A673 (cell line): ENCODE measurements at regions not wholly inside any gene's neighbourhood (a gene's known extent, or its start where the extent isn't known, plus 50 kb on each side); places are given as distances from the start of the nearest gene placed in this dataset.

ENCODE experiments used
- BruUV-seq: library from RNA; stranded (reverse); fragments of 400-500 nt; replicated peaks from 2 replicates; lab custom pipeline; 2021; lab: Mats Ljungman, UMichigan
- CTCF ChIA-PET: fragments of 300-600 bp; sonication (Branson Sonifier 250); formaldehyde crosslinking; loops from one replicate; lab custom pipeline; 2022; ENCODE audit warnings: antibody characterized with exemption; lab: Charles Lee
- POLR2A ChIA-PET: fragments of 300-600 bp; sonication (Branson Sonifier 250); formaldehyde crosslinking; loops from one replicate; lab custom pipeline; 2022; ENCODE audit warnings: antibody characterized with exemption; ENCODE audit not compliant: low non-redundant PET; lab: Charles Lee
- DNase-seq: peaks from one replicate; pipeline ENCODE4 v3.0.0-alpha.2; 2015; ENCODE audit warnings: low spot score
- H3K27ac ChIP-seq: fragments of 200-600 bp; sonication (generic); 2 replicates; pipeline ENCODE4 v1.5.1; 2016; ENCODE audit warnings: mixed run types, low read depth, mild to moderate bottlenecking, mixed read lengths, antibody characterized with exemption, low read length; ENCODE audit not compliant: poor library complexity, severe bottlenecking
- H3K27me3 ChIP-seq: fragments of 200-600 bp; sonication (generic); replicated peaks from 2 replicates; pipeline ENCODE4 v1.6.1; 2017; ENCODE audit warnings: mixed run types, low read depth, mild to moderate bottlenecking, mixed read lengths, antibody characterized with exemption, low read length; ENCODE audit not compliant: insufficient read depth, poor library complexity
- H3K36me3 ChIP-seq: fragments of 200-600 bp; sonication (generic); 2 replicates; pipeline ENCODE4 v1.6.1; 2016; ENCODE audit warnings: mixed run types, mild to moderate bottlenecking, mixed read lengths, antibody characterized with exemption, low read length; ENCODE audit not compliant: insufficient read depth, poor library complexity, severe bottlenecking
- H3K4me1 ChIP-seq: fragments of 200-600 bp; sonication (generic); 2 replicates; pipeline ENCODE4 v1.6.1; 2017; ENCODE audit warnings: mixed run types, mild to moderate bottlenecking, mixed read lengths, antibody characterized with exemption, low read length; ENCODE audit not compliant: insufficient read depth, poor library complexity, severe bottlenecking
- H3K4me3 ChIP-seq: fragments of 200-600 bp; sonication (generic); 2 replicates; pipeline ENCODE4 v1.5.1; 2016; ENCODE audit warnings: low read depth, mixed run types, mild to moderate bottlenecking, mixed read lengths, low read length; ENCODE audit not compliant: poor library complexity, severe bottlenecking
- H3K9me3 ChIP-seq: fragments of 200-600 bp; sonication (generic); 2 replicates; pipeline ENCODE4 v1.6.1; 2016; ENCODE audit warnings: mixed run types, low read depth, mild to moderate bottlenecking, mixed read lengths, antibody characterized with exemption, low read length; ENCODE audit not compliant: poor library complexity, severe bottlenecking
- CTCF ChIP-seq: fragments of 300-800, 200-600 bp; sonication (generic); conservative IDR thresholded peaks from 2 replicates; pipeline ENCODE4 v1.5.1; 2017; ENCODE audit warnings: low read depth, mild to moderate bottlenecking, antibody characterized with exemption, low read length, moderate library complexity, mixed read lengths
- EZH2 ChIP-seq: fragments of 200-600 bp; sonication (generic); IDR thresholded peaks from 2 replicates; pipeline ENCODE4 v1.6.1; 2017; ENCODE audit warnings: borderline replicate concordance, low read depth, mild to moderate bottlenecking, mixed read lengths, antibody characterized with exemption, low read length; ENCODE audit not compliant: poor library complexity, severe bottlenecking
- intact Hi-C: fragments of 100-400 bp; cut with micrococcal nuclease; formaldehyde crosslinking; loops from one replicate; pipeline ENCODE4 v1.10.0; 2022; ENCODE audit not compliant: unreplicated experiment

- Histone ChIP-seq H3K27ac (no peak overlapping the region), H3K27me3 (no peaks in the 10 kb centered on the region), H3K9me3 (no peaks in the 10 kb centered on the region), H3K4me1 (no peaks in the 10 kb centered on the region), H3K36me3 (no peaks in the 10 kb centered on the region), H3K4me3 (no peak overlapping the region)
- BruUV-seq = no TSS peak
- CTCF ChIA-PET = no interaction called here
- DNase-seq = no peak
- TF ChIP-seq EZH2 = no peak
- TF ChIP-seq CTCF = no peak
- intact Hi-C loops = no loop called here
- POLR2A ChIA-PET = no interaction called here
Observed at GRCh38 chr6:33877982-33878535, 74.3 kb upstream of the MLN start.

GRCh38 chr6:33875696-33876095 is 71.9 kb upstream of the MLN start:
- no peak for DNase-seq

GRCh38 chr6:33875141-33875581 is 71.4 kb upstream of the MLN start:
- H3K27ac ChIP-seq = no peak overlapping the region
- no peaks in the 10 kb centered on the region for H3K27me3 ChIP-seq
- no TSS peak for BruUV-seq
- no peak for TF ChIP-seq CTCF
- TF ChIP-seq EZH2 = no peak
- H3K4me3 ChIP-seq = no peak overlapping the region
- DNase-seq = no peak
- no peaks in the 10 kb centered on the region for H3K36me3 ChIP-seq
- intact Hi-C loops = no loop called here
- no peaks in the 10 kb centered on the region for H3K4me1 ChIP-seq
- no peaks in the 10 kb centered on the region for H3K9me3 ChIP-seq
- ChIA-PET POLR2A (no interaction called here), CTCF (no interaction called here)

More at GRCh38 chr6:33875696-33876095, 71.9 kb upstream of the MLN start:
- ChIA-PET CTCF (no interaction called here), POLR2A (interaction anchor here (0.5 to 0.6 kb wide), 2 partner anchors 133 to 305 kb away, joined by 3 to 5 read pairs; no protein-coding TSS in a partner anchor)
- H3K27me3 ChIP-seq = no peaks in the 10 kb centered on the region
- no peaks in the 10 kb centered on the region for H3K4me1 ChIP-seq
- H3K4me3 ChIP-seq = no peak overlapping the region
- no peaks in the 10 kb centered on the region for H3K9me3 ChIP-seq
- no peak for TF ChIP-seq EZH2
- TF ChIP-seq CTCF = no peak
- no peaks in the 10 kb centered on the region for H3K36me3 ChIP-seq
- no peak overlapping the region for H3K27ac ChIP-seq
- no TSS peak for BruUV-seq
- intact Hi-C loops = no loop called here
